Trophoblast cell (in vitro differentiated cells and primary cell): ENCODE measurements at regions not wholly inside any gene's neighbourhood (a gene's known extent, or its start where the extent isn't known, plus 50 kb on each side); places are given as distances from the start of the nearest gene placed in this dataset.

Source experiments
- DNase-seq, 2 donors: peaks; one replicate each; pipeline ENCODE4 v3.0.0-alpha.2; 2016
- H2AFZ ChIP-seq: 2 replicates; pipeline ENCODE4 v1.6.1; 2013; ENCODE audit warnings: low read length, moderate library complexity, mild to moderate bottlenecking; ENCODE audit not compliant: insufficient read depth, poor library complexity
- H2AK5ac ChIP-seq: 2 replicates; pipeline ENCODE4 v1.6.1; 2013; ENCODE audit warnings: mild to moderate bottlenecking, low read length
- H2BK120ac ChIP-seq: 2 replicates; pipeline ENCODE4 v1.6.1; 2013; ENCODE audit warnings: low read length, mild to moderate bottlenecking, moderate library complexity; ENCODE audit not compliant: insufficient read depth, poor library complexity
- H2BK12ac ChIP-seq: 2 replicates; pipeline ENCODE4 v1.6.1; 2013; ENCODE audit warnings: mild to moderate bottlenecking, low read length, moderate library complexity
- H2BK5ac ChIP-seq: 2 replicates; pipeline ENCODE4 v1.6.1; 2013; ENCODE audit warnings: low read length, low read depth, moderate library complexity, mild to moderate bottlenecking; ENCODE audit not compliant: poor library complexity
- H3K14ac ChIP-seq: 2 replicates; pipeline ENCODE4 v1.6.1; 2013; ENCODE audit warnings: mild to moderate bottlenecking, low read length
- H3K18ac ChIP-seq: 2 replicates; pipeline ENCODE4 v1.6.1; 2013; ENCODE audit warnings: mild to moderate bottlenecking, low read length
- H3K23ac ChIP-seq: 2 replicates; pipeline ENCODE4 v1.6.1; 2013; ENCODE audit warnings: low read length
- H3K27ac ChIP-seq: 2 replicates; pipeline ENCODE4 v1.5.1; 2013; ENCODE audit warnings: low read depth, mild to moderate bottlenecking, inconsistent platforms, low read length, moderate library complexity
- H3K27me3 ChIP-seq: 2 replicates; pipeline ENCODE4 v1.6.1; 2013; ENCODE audit warnings: inconsistent platforms, mild to moderate bottlenecking, low read length, moderate library complexity; ENCODE audit not compliant: insufficient read depth
- H3K36me3 ChIP-seq, 2 experiments: 1 replicate in 1 of 2; 2 replicates in 1 of 2; pipeline ENCODE4 v1.6.1; 2013; ENCODE audit warnings: low read length in 2 of 2, mild to moderate bottlenecking in 2 of 2, moderate library complexity in 1 of 2; ENCODE audit not compliant: insufficient read depth in 2 of 2, control insufficient read depth in 1 of 2
- H3K4ac ChIP-seq: 2 replicates; pipeline ENCODE4 v1.6.1; 2013; ENCODE audit warnings: low read depth, mild to moderate bottlenecking, low read length, moderate library complexity
- H3K4me1 ChIP-seq, 2 experiments: 1 replicate in 1 of 2; 2 replicates in 1 of 2; pipeline ENCODE4 v1.6.1; 2013; ENCODE audit warnings: low read length in 2 of 2, mild to moderate bottlenecking in 2 of 2, moderate library complexity in 1 of 2; ENCODE audit not compliant: insufficient read depth in 2 of 2, control insufficient read depth in 1 of 2
- H3K4me2 ChIP-seq: 2 replicates; pipeline ENCODE4 v1.6.1; 2013; ENCODE audit warnings: inconsistent platforms, mild to moderate bottlenecking, low read length, moderate library complexity
- H3K4me3 ChIP-seq: 2 replicates; pipeline ENCODE4 v1.5.1; 2013; ENCODE audit warnings: mild to moderate bottlenecking, low read depth, low read length, inconsistent platforms
- H3K79me1 ChIP-seq: one replicate; pipeline ENCODE4 v1.6.1; 2013; ENCODE audit warnings: low read length
- H3K79me2 ChIP-seq: 2 replicates; pipeline ENCODE4 v1.6.1; 2013; ENCODE audit warnings: low read length, mild to moderate bottlenecking; ENCODE audit not compliant: control insufficient read depth, insufficient read depth, poor library complexity
- H3K9ac ChIP-seq: 2 replicates; pipeline ENCODE4 v1.6.1; 2013; ENCODE audit warnings: mild to moderate bottlenecking, low read length
- H3K9me3 ChIP-seq: 2 replicates; pipeline ENCODE4 v1.6.1; 2013; ENCODE audit warnings: low read depth, mild to moderate bottlenecking, control low read depth, inconsistent platforms, low read length; ENCODE audit not compliant: insufficient read depth
- H4K12ac ChIP-seq: 2 replicates; pipeline ENCODE4 v1.6.1; 2013; ENCODE audit warnings: low read depth, mild to moderate bottlenecking, low read length, moderate library complexity
- H4K8ac ChIP-seq: 2 replicates; pipeline ENCODE4 v1.6.1; 2013; ENCODE audit warnings: low read depth, mild to moderate bottlenecking, low read length, moderate library complexity
- H4K91ac ChIP-seq: one replicate; pipeline ENCODE4 v1.6.1; 2013; ENCODE audit warnings: low read depth, mild to moderate bottlenecking, low read length, moderate library complexity
- WGBS: extraction: QIAGEN DNeasy Blood & Tissue Kit; methylation state at CpG from one replicate; pipeline ENCODE4 v1.1.7; 2013; ENCODE audit warnings: missing lambda C conversion rate; ENCODE audit not compliant: insufficient read length, insufficient coverage; ENCODE audit errors: extremely low coverage; 5-methylcytosine and 5-hydroxymethylcytosine counted together

GRCh38 chr1:30284226-30284625 is 439.2 kb downstream of the MATN1 start:
- H3K9ac ChIP-seq = no peak overlapping the region
- no peak overlapping the region for H3K4ac ChIP-seq
- H4K8ac ChIP-seq = no peak overlapping the region
- no peak overlapping the region for H2BK120ac ChIP-seq
- no peak for DNase-seq
- no peak overlapping the region for H3K18ac ChIP-seq
- H2BK5ac ChIP-seq = no peak overlapping the region
- H3K79me1 ChIP-seq = no peaks in the 10 kb centered on the region
- H3K27me3 ChIP-seq = no peaks in the 10 kb centered on the region
- no peaks in the 10 kb centered on the region for H3K9me3 ChIP-seq
- no peak overlapping the region for H3K23ac ChIP-seq
- no peak overlapping the region for H3K14ac ChIP-seq
- H2AFZ ChIP-seq = no peak overlapping the region
- no peak overlapping the region for H4K91ac ChIP-seq
- no peak overlapping the region for H2BK12ac ChIP-seq
- H3K4me3 ChIP-seq = no peak overlapping the region
- H4K12ac ChIP-seq = no peak overlapping the region
- no CpG with 5 or more reads among the region's 4 CpGs for WGBS
- no peak overlapping the region for H3K4me2 ChIP-seq
- no peaks in the 10 kb centered on the region for H3K79me2 ChIP-seq
- no peak overlapping the region for H3K27ac ChIP-seq
- H3K4me1 ChIP-seq = no peaks in the 10 kb centered on the region
- H3K36me3 ChIP-seq = no peaks in the 10 kb centered on the region
- no peak overlapping the region for H2AK5ac ChIP-seq

GRCh38 chr1:30283199-30283962 is 440.0 kb downstream of the MATN1 start:
- Histone ChIP-seq H2AK5ac (no peak overlapping the region), H2BK5ac (no peak overlapping the region), H3K14ac (no peak overlapping the region), H2BK12ac (no peak overlapping the region), H3K9ac (no peak overlapping the region), H4K91ac (no peak overlapping the region), H2BK120ac (no peak overlapping the region), H3K79me1 (no peaks in the 10 kb centered on the region), H3K27ac (no peak overlapping the region), H2AFZ (no peak overlapping the region), H3K23ac (no peak overlapping the region), H3K18ac (no peak overlapping the region), H3K4me2 (no peak overlapping the region), H3K4me1 (no peaks in the 10 kb centered on the region), H3K27me3 (no peaks in the 10 kb centered on the region), H4K8ac (no peak overlapping the region), H3K9me3 (no peaks in the 10 kb centered on the region), H3K36me3 (no peaks in the 10 kb centered on the region), H3K79me2 (no peaks in the 10 kb centered on the region), H4K12ac (no peak overlapping the region), H3K4me3 (no peak overlapping the region), H3K4ac (no peak overlapping the region)
- WGBS = no CpG with 5 or more reads among the region's 8 CpGs
- no peak for DNase-seq

GRCh38 chr1:30280572-30280971 is 442.8 kb downstream of the MATN1 start:
- Histone ChIP-seq H3K9ac (no peak overlapping the region), H2BK12ac (no peak overlapping the region), H2AFZ (no peak overlapping the region), H3K79me2 (no peaks in the 10 kb centered on the region), H4K12ac (no peak overlapping the region), H3K27ac (no peak overlapping the region), H2BK5ac (no peak overlapping the region), H3K4me2 (no peak overlapping the region), H3K4me1 (no peaks in the 10 kb centered on the region), H3K9me3 (no peaks in the 10 kb centered on the region), H4K8ac (no peak overlapping the region), H3K27me3 (no peaks in the 10 kb centered on the region), H3K23ac (no peak overlapping the region), H4K91ac (no peak overlapping the region), H3K14ac (no peak overlapping the region), H3K4ac (no peak overlapping the region), H2BK120ac (no peak overlapping the region), H3K18ac (no peak overlapping the region), H3K4me3 (no peak overlapping the region), H3K79me1 (no peaks in the 10 kb centered on the region), H3K36me3 (no peaks in the 10 kb centered on the region), H2AK5ac (no peak overlapping the region)
- DNase-seq = no peak
- WGBS = no CpG with 5 or more reads among the region's 2 CpGs

GRCh38 chr1:30277911-30278310 is 445.5 kb downstream of the MATN1 start:
- Histone ChIP-seq H3K4me1 (no peaks in the 10 kb centered on the region), H3K18ac (no peak overlapping the region), H3K14ac (no peak overlapping the region), H3K27ac (no peak overlapping the region), H3K23ac (no peak overlapping the region), H4K91ac (no peak overlapping the region), H3K79me2 (no peaks in the 10 kb centered on the region), H3K4me2 (no peak overlapping the region), H2AK5ac (no peak overlapping the region), H3K4me3 (no peak overlapping the region), H3K79me1 (no peaks in the 10 kb centered on the region), H2AFZ (no peak overlapping the region), H2BK5ac (no peak overlapping the region), H4K12ac (no peak overlapping the region), H4K8ac (no peak overlapping the region), H3K4ac (no peak overlapping the region), H3K9me3 (no peaks in the 10 kb centered on the region), H2BK120ac (no peak overlapping the region), H3K27me3 (no peaks in the 10 kb centered on the region), H2BK12ac (no peak overlapping the region), H3K36me3 (no peaks in the 10 kb centered on the region), H3K9ac (no peak overlapping the region)
- peak in 1 of 2 donors; percentile 3 for DNase-seq
- no CpG with 5 or more reads among the region's 6 CpGs for WGBS
